IMR-90 (cell line): ENCODE measurements at regions not wholly inside any gene's neighbourhood (a gene's known extent, or its start where the extent isn't known, plus 50 kb on each side); places are given as distances from the start of the nearest gene placed in this dataset.

Source experiments
- CEBPB ChIP-seq: IDR thresholded peaks from 2 replicates; pipeline ENCODE4 v1.6.1; 2012; ENCODE audit warnings: low read depth, low read length, improper control_type of control experiment
- MAFK ChIP-seq: IDR thresholded peaks from 2 replicates; pipeline ENCODE4 v1.6.1; 2012; ENCODE audit warnings: low read depth, low read length, improper control_type of control experiment
- MAZ ChIP-seq: IDR thresholded peaks from 2 replicates; pipeline ENCODE4 v1.6.1; 2012; ENCODE audit warnings: low read depth, mild to moderate bottlenecking, low read length, improper control_type of control experiment, moderate library complexity, borderline replicate concordance
- POLR2A ChIP-seq: IDR thresholded peaks from 2 replicates; pipeline ENCODE4 v1.6.1; 2012; ENCODE audit warnings: mild to moderate bottlenecking, low read depth, low read length
- RAD21 ChIP-seq: IDR thresholded peaks from 2 replicates; pipeline ENCODE4 v1.6.1; 2012; ENCODE audit warnings: low read length, improper control_type of control experiment
- RFX5 ChIP-seq: IDR thresholded peaks from 2 replicates; pipeline ENCODE4 v1.8.0; 2012; ENCODE audit warnings: low read depth, mild to moderate bottlenecking, low read length, moderate library complexity
- SMC3 ChIP-seq: fragments of 150-350 bp; IDR thresholded peaks from 2 replicates; pipeline ENCODE4 v1.6.1; 2016; ENCODE audit warnings: low read depth, mild to moderate bottlenecking, antibody characterized with exemption, low read length, moderate library complexity
- TF ChIP-seq, protein P1 (sequence below): conservative IDR thresholded peaks from 2 replicates; pipeline ENCODE4 v1.5.1; 2012; ENCODE audit warnings: mild to moderate bottlenecking, low read depth, low read length, improper control_type of control experiment
- TF ChIP-seq, protein P2 (sequence below): fragments of 150-350 bp; IDR thresholded peaks from 2 replicates; pipeline ENCODE4 v1.6.1; 2017; ENCODE audit warnings: mild to moderate bottlenecking, antibody characterized with exemption, low read length, low read depth

DNA sequence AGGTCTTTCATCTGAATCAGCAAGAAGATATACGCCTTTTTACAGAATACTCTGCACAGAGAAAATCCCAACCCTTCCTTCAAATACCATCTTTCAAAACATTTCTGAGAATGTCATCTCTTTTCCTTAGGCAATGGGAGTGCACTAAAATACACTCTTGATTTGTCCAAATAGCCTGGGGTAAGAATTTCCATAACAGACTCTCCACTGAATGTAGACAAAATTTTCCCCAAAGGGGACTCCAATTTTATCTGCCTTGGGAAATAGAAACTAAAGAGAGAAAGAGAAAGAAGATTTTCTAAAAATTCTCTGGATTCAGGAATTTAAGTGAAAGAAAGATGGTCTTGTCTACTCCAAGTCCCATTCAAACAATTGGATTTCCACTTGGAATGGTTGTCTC, 394.5 kb upstream of the CHAC2 start:
- TF ChIP-seq, protein P1, sequence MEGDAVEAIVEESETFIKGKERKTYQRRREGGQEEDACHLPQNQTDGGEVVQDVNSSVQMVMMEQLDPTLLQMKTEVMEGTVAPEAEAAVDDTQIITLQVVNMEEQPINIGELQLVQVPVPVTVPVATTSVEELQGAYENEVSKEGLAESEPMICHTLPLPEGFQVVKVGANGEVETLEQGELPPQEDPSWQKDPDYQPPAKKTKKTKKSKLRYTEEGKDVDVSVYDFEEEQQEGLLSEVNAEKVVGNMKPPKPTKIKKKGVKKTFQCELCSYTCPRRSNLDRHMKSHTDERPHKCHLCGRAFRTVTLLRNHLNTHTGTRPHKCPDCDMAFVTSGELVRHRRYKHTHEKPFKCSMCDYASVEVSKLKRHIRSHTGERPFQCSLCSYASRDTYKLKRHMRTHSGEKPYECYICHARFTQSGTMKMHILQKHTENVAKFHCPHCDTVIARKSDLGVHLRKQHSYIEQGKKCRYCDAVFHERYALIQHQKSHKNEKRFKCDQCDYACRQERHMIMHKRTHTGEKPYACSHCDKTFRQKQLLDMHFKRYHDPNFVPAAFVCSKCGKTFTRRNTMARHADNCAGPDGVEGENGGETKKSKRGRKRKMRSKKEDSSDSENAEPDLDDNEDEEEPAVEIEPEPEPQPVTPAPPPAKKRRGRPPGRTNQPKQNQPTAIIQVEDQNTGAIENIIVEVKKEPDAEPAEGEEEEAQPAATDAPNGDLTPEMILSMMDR, result no peak
- TF ChIP-seq, protein P2, sequence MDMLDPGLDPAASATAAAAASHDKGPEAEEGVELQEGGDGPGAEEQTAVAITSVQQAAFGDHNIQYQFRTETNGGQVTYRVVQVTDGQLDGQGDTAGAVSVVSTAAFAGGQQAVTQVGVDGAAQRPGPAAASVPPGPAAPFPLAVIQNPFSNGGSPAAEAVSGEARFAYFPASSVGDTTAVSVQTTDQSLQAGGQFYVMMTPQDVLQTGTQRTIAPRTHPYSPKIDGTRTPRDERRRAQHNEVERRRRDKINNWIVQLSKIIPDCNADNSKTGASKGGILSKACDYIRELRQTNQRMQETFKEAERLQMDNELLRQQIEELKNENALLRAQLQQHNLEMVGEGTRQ, result no peak
- TF ChIP-seq RAD21, result no peak
- TF ChIP-seq RFX5, result no peak
- no peak for TF ChIP-seq MAZ
- TF ChIP-seq POLR2A, result no peak
- TF ChIP-seq SMC3, result no peak
- TF ChIP-seq CEBPB, result no peak
- no peak for TF ChIP-seq MAFK
